ENCODE measurements at regions not wholly inside any gene's neighbourhood (a gene's known extent, or its start where the extent isn't known, plus 50 kb on each side); places are given as distances from the start of the nearest gene placed in this dataset.

DNA sequence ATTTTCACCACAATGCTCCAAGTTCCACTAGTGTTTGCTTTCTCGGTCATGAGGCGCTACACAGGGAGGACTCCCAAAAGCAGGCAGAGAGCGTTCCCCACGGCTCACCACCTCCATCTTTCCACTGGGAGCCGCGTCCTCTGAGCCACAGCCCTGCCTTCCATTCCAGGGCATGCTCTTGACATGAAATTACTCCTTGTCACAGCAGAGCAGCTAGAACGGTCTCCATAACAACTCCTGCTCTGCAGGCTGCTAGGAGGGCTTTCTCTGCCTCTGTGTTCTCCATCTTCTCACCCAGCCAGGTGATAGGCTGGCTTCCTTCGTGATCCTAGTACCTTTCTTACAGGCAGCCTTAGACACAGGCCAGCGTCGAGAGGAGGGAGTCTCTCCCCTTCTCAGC, 171.8 kb upstream of the UBL3 start:
- TF ChIP-seq ZNF292 (tag by site-specific recombination; IDR thresholded peaks at IDR 0.05; ENCODE audit: borderline replicate concordance, low read depth) (no peak), ZNF768 (tag by site-specific recombination; IDR thresholded peaks at IDR 0.05) (no peak), PRDM1 (tag by site-specific recombination; IDR thresholded peaks at IDR 0.05) (no peak), CTCF (tag by site-specific recombination; IDR thresholded peaks at IDR 0.05) (no peak), ZBTB48 (tag by site-specific recombination; IDR thresholded peaks at IDR 0.05) (no peak), ZNF416 (tag by site-specific recombination; IDR thresholded peaks at IDR 0.05) (no peak)
- TF ChIP-seq, protein P1, sequence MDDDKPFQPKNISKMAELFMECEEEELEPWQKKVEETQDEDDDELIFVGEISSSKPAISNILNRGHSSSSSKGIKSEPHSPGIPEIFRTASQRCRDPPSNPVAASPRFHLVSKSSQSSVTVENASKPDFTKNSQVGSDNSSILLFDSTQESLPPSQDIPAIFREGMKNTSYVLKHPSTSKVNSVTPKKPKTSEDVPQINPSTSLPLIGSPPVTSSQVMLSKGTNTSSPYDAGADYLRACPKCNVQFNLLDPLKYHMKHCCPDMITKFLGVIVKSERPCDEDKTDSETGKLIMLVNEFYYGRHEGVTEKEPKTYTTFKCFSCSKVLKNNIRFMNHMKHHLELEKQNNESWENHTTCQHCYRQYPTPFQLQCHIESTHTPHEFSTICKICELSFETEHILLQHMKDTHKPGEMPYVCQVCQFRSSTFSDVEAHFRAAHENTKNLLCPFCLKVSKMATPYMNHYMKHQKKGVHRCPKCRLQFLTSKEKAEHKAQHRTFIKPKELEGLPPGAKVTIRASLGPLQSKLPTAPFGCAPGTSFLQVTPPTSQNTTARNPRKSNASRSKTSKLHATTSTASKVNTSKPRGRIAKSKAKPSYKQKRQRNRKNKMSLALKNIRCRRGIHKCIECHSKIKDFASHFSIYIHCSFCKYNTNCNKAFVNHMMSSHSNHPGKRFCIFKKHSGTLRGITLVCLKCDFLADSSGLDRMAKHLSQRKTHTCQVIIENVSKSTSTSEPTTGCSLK (tag by site-specific recombination; IDR thresholded peaks at IDR 0.05): no peak
